Middle frontal gyrus (tissue), 1 donor: ENCODE measurements at regions not wholly inside any gene's neighbourhood (a gene's known extent, or its start where the extent isn't known, plus 50 kb on each side); places are given as distances from the start of the nearest gene placed in this dataset.
"Not testable (repeated sequence)": the region's sequence is repeated elsewhere in the genome, so short reads cannot be mapped to it uniquely, and the experiment has no call there.

Source experiments
- DNase-seq: peaks from one replicate; pipeline ENCODE4 v3.0.0-alpha.2; 2015; ENCODE audit warnings: low spot score; ENCODE audit errors: extremely low spot score

- no peak for DNase-seq
These were observed 74.6 kb downstream of the AASDHPPT start for GRCh38 chr11:106152013-106152412.

GRCh38 chr11:106152824-106153223 lies 75.4 kb downstream of the AASDHPPT start:
- no peak for DNase-seq

DNA sequence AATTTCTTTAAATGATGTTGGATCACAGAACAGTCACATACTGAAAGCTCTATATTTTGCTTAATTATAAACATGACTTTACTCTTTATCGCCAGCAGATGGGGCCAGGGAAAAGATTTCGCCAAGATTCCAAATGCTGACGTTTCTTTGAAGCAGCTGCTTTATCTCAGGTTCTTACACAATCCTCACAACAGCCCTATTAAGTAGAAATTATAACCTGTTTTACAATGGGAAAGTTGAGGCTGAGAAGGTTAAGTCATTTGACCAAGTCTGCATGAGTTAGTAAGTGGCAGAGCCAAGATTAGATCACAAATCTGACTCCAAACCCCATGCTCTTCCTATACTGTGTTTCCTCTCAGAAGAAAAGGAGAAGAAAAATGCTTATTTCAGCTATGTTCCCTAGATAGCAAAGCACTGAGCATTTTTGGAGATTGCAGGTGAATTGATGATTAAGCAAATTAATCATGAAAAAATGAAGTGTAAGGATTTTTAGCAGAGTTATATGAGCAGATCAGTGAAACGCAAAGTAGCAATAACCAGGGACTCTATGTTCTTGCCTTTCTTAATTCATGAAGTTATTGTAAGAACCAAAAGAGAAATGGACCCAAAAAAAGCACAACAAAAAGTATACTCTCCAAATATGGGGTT lies 79.0 kb downstream of the AASDHPPT start:
- peak; percentile 29 for DNase-seq

DNA sequence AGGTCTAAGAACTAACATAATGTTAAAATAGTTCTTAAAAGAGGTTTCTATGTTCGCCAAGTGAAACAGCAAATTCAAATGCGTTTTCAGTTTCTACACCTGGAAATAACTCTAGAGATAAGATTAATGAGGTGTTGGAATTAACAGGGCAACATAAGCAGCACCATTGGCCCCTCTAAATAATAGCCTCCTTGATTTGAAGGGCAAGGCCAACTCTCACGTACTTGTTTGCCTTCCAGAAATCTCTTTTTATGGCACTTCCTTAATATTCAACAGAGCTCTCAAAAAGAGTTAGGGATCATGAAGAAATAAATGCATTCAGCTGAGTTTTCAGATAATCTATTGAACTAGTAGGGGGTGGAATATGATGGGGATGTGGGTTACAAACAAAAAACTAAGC lies 80.9 kb downstream of the AASDHPPT start:
- no peak for DNase-seq

GRCh38 chr11:106159836-106160235 lies 82.4 kb downstream of the AASDHPPT start:
- no peak for DNase-seq

DNA sequence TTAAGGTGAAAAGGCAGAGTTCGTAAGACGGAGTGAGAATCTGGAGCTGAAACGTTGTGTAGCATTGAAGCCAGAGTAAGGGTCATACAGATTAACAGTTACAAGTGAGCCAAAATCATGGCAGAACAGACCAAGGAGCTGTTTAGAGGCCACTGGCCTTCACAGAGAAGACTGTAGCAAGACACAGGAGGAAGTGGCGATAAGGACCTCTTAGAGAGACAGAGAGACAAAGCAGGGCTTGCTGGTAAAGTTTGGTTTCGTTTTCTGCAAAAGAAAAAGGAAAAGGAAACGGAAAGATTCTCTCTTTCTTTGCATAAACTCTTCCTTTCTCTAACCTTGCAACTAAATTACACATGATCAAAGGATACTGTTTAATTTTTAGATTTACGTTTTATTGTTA lies 83.0 kb downstream of the AASDHPPT start:
- no peak for DNase-seq

- DNase-seq = no peak
These were observed 84.5 kb downstream of the AASDHPPT start for GRCh38 chr11:106161775-106162634.

- no peak for DNase-seq
These were observed 89.6 kb downstream of the AASDHPPT start for GRCh38 chr11:106167085-106167484.

GRCh38 chr11:106172386-106172991 lies 95.0 kb downstream of the AASDHPPT start:
- no peak for DNase-seq

DNA sequence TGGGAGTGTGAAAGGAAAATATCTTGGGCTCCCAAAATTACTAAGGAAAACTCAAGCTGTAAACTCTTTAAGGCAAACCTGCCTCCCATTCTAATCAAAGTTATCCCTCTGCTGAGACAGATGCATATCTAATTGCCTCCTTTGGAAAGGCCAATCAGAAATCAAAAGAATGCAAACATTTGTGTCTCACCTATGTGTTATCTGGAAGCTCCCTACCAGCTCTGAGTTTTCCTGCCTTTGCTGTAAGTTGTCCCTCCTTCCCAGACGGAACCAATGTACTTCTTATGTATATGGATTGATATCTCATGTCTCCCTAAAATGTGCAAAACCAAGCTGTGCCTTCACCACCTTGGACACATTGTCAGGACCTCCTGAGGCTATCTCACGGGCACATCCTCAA lies 95.8 kb downstream of the AASDHPPT start:
- DNase-seq = no peak

GRCh38 chr11:106174003-106174402 lies 96.5 kb downstream of the AASDHPPT start:
- DNase-seq = not testable (repeated sequence)

DNA sequence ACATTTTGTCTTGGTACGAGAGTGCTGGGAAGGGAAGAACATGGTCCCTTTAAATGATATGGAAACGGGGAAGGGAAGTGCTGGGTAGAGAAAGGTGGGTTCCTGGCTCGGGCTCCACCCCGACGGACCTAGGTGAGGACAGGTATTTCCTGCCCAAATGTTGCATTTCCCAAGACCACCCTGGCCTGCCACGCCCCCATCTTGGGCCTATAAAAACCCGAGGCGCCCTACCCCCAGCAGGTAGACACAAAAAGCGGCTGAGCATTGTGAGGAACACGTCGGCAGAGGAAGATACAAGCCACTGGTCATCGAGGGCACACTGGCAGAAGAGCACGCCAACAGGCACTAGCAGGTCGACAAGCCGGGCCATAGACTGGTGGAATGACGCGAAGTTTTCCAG lies 99.4 kb downstream of the AASDHPPT start:
- no peak for DNase-seq

GRCh38 chr11:106177311-106177710 lies 99.8 kb downstream of the AASDHPPT start:
- DNase-seq = no peak

GRCh38 chr11:106178361-106178760 lies 100.9 kb downstream of the AASDHPPT start:
- DNase-seq = no peak

DNA sequence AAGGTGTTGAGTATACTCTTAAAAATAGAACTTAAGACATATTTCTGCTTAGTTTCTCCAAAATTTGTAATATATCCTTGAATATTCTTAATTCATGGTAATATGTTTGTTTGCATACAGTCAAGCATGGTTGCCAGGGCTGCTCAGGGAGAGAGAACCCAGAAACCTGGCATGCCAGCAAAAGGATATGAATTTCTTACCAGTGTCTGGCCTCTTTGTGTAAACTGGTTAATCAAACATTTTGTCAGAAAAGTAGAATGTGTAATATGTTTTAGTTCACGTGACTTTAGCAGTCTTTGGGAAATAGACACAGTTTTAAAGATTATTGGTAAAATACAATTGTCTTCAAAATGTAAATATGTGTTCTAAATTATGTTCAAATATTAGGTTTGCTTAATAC lies 101.6 kb downstream of the AASDHPPT start:
- DNase-seq = no peak

- no peak for DNase-seq
These were observed 109.2 kb downstream of the AASDHPPT start for GRCh38 chr11:106186630-106187029.

DNA sequence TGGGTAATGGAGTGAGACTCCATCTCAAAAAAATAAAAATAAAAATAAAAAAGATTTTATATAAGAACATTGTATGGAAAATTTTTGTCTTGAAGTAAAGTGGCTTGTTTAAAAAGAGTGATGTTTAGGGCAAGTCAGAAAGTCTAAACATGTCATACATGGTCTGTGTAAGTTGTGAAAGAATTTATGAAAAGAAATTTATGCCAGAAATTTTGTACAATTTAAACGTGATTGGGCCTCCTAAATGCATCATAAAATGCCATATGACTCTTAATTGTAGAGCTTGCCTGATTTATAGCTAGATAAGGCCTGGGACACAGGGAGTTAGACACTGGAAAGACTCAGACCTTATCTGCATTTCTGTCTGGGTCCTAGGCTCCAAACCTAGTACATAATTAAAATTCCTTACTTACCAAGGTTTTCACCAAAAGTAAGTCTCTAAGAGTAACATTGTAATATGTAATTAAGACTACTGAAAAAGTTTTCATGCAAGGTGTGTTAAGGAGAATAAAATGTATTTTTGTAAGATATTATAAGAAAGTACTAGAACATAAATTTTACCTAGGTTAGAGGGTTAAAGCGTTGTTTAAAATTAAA lies 110.5 kb downstream of the AASDHPPT start:
- no peak for DNase-seq

GRCh38 chr11:106193956-106194355 lies 116.5 kb downstream of the AASDHPPT start:
- DNase-seq = no peak

DNA sequence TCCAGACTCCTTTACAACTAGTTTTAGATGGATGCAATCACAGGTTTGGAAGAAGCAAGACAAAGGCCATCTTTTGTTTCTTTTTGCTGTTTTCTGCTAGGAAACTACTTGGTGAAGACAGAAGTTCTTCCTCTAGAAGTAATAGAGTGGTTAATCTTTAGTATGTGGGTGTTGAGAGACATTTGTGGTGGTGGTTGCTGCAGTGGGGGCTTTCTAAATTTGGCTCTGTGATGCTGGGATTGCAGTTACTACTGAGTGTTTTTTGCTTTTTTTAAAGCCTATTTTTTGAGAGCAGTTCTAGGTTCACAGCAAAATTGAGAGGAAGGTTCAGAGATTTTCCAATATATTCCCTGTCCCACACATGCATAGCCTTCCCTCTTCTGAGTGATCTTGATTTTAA lies 120.0 kb downstream of the AASDHPPT start:
- no peak for DNase-seq

DNA sequence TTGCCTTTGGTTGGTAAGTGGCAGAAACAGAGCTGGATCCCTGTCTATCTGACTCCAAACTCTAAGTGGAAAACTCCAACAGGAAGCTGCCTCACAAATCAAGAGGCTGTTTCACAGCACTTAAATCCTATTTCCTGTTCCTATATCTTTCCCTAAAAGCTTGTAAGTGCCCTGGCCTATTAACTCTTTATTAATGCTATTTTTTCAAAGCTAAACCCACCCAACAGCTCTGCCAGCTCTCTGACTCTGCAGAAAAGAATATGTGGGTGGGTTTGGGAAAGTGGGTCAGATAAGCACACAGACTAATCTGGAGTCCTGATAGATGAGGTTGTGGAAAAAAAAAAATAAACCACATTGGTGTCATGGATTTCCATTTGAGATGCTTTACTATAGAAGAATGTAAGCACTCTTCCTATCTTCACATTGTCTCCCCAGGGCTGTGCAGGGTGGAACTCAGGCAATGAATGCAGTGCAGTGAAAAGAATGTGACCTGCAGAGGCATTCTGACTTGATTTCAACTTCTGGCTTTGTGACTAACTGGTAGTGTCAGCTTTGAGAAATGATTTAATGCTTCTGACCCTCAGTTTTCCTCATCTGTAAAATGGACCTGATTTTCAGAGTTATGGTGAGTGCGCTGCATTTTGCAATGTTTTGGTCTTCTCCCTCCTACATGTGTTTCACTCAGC lies 125.6 kb downstream of the AASDHPPT start:
- no peak for DNase-seq

GRCh38 chr11:106208760-106209159 lies 131.3 kb downstream of the AASDHPPT start:
- no peak for DNase-seq
